ENCODE measurements at regions not wholly inside any gene's neighbourhood (a gene's known extent, or its start where the extent isn't known, plus 50 kb on each side); places are given as distances from the start of the nearest gene placed in this dataset.

- no peak for DNase-seq (ENCODE audit: low read depth, low spot score)
- in situ Hi-C loops (cut with HindIII; ENCODE audit: low pct_unique_long_range_greater_than_20kb, low sequenced_read_pairs), result no loop called here
Measured at GRCh38 chr11:106197438-106197837, 120.0 kb downstream of the AASDHPPT start.

- no peak for DNase-seq (ENCODE audit: low read depth, low spot score)
- in situ Hi-C loops (cut with HindIII; ENCODE audit: low pct_unique_long_range_greater_than_20kb, low sequenced_read_pairs), result no loop called here
Measured at GRCh38 chr11:106202935-106203620, 125.6 kb downstream of the AASDHPPT start.

- in situ Hi-C loops (cut with HindIII; ENCODE audit: low pct_unique_long_range_greater_than_20kb, low sequenced_read_pairs), result no loop called here
- no peak for DNase-seq (ENCODE audit: low read depth, low spot score)
Measured at GRCh38 chr11:106208760-106209159, 131.3 kb downstream of the AASDHPPT start.

GRCh38 chr11:106212081-106212480, 134.6 kb downstream of the AASDHPPT start:
- DNase-seq (ENCODE audit: low read depth, low spot score), result no peak
- in situ Hi-C loops (cut with HindIII; ENCODE audit: low pct_unique_long_range_greater_than_20kb, low sequenced_read_pairs), result no loop called here

- DNase-seq (ENCODE audit: low read depth, low spot score), result no peak
- in situ Hi-C loops (cut with HindIII; ENCODE audit: low pct_unique_long_range_greater_than_20kb, low sequenced_read_pairs), result no loop called here
Measured at GRCh38 chr11:106216281-106216680, 138.8 kb downstream of the AASDHPPT start.

- DNase-seq (ENCODE audit: low read depth, low spot score), result no peak
- in situ Hi-C loops (cut with HindIII; ENCODE audit: low pct_unique_long_range_greater_than_20kb, low sequenced_read_pairs), result no loop called here
Measured at GRCh38 chr11:106217456-106217855, 140.0 kb downstream of the AASDHPPT start.

- in situ Hi-C loops (cut with HindIII; ENCODE audit: low pct_unique_long_range_greater_than_20kb, low sequenced_read_pairs), result no loop called here
Measured at GRCh38 chr11:106218106-106218505, 140.6 kb downstream of the AASDHPPT start.

GRCh38 chr11:106222626-106223025, 145.2 kb downstream of the AASDHPPT start:
- DNase-seq (ENCODE audit: low read depth, low spot score), result no peak
- in situ Hi-C loops (cut with HindIII; ENCODE audit: low pct_unique_long_range_greater_than_20kb, low sequenced_read_pairs), result no loop called here

More at GRCh38 chr11:106218106-106218505, 140.6 kb downstream of the AASDHPPT start:
- no peak for DNase-seq (ENCODE audit: low read depth, low spot score)

GRCh38 chr11:106224172-106224571, 146.7 kb downstream of the AASDHPPT start:
- in situ Hi-C loops (cut with HindIII; ENCODE audit: low pct_unique_long_range_greater_than_20kb, low sequenced_read_pairs), result no loop called here
- no peak for DNase-seq (ENCODE audit: low read depth, low spot score)

- in situ Hi-C loops (cut with HindIII; ENCODE audit: low pct_unique_long_range_greater_than_20kb, low sequenced_read_pairs), result no loop called here
- no peak for DNase-seq (ENCODE audit: low read depth, low spot score)
Measured at GRCh38 chr11:106228996-106229395, 151.5 kb downstream of the AASDHPPT start.

- in situ Hi-C loops (cut with HindIII; ENCODE audit: low pct_unique_long_range_greater_than_20kb, low sequenced_read_pairs), result no loop called here
- no peak for DNase-seq (ENCODE audit: low read depth, low spot score)
Measured at GRCh38 chr11:106231591-106231990, 154.1 kb downstream of the AASDHPPT start.

- DNase-seq (ENCODE audit: low read depth, low spot score), result no peak
- in situ Hi-C loops (cut with HindIII; ENCODE audit: low pct_unique_long_range_greater_than_20kb, low sequenced_read_pairs), result no loop called here
Measured at GRCh38 chr11:106233191-106233590, 155.7 kb downstream of the AASDHPPT start.

GRCh38 chr11:106234794-106235193, 157.3 kb downstream of the AASDHPPT start:
- no peak for DNase-seq (ENCODE audit: low read depth, low spot score)
- in situ Hi-C loops (cut with HindIII; ENCODE audit: low pct_unique_long_range_greater_than_20kb, low sequenced_read_pairs), result no loop called here

GRCh38 chr11:106236295-106236694, 158.8 kb downstream of the AASDHPPT start:
- in situ Hi-C loops (cut with HindIII; ENCODE audit: low pct_unique_long_range_greater_than_20kb, low sequenced_read_pairs), result no loop called here
- DNase-seq (ENCODE audit: low read depth, low spot score), result no peak

GRCh38 chr11:106238704-106239360, 161.4 kb downstream of the AASDHPPT start:
- no peak for DNase-seq (ENCODE audit: low read depth, low spot score)
- in situ Hi-C loops (cut with HindIII; ENCODE audit: low pct_unique_long_range_greater_than_20kb, low sequenced_read_pairs), result no loop called here

GRCh38 chr11:106241601-106242257, 164.3 kb downstream of the AASDHPPT start:
- in situ Hi-C loops (cut with HindIII; ENCODE audit: low pct_unique_long_range_greater_than_20kb, low sequenced_read_pairs), result no loop called here
- DNase-seq (ENCODE audit: low read depth, low spot score), result no peak

GRCh38 chr11:106242718-106243415, 165.4 kb downstream of the AASDHPPT start:
- in situ Hi-C loops (cut with HindIII; ENCODE audit: low pct_unique_long_range_greater_than_20kb, low sequenced_read_pairs), result no loop called here
- no peak for DNase-seq (ENCODE audit: low read depth, low spot score)

- in situ Hi-C loops (cut with HindIII; ENCODE audit: low pct_unique_long_range_greater_than_20kb, low sequenced_read_pairs), result no loop called here
- DNase-seq (ENCODE audit: low read depth, low spot score), result no peak
Measured at GRCh38 chr11:106246495-106246894, 169.0 kb downstream of the AASDHPPT start.
